Heart left ventricle (tissue), 16 donors: ENCODE measurements at regions not wholly inside any gene's neighbourhood (a gene's known extent, or its start where the extent isn't known, plus 50 kb on each side); places are given as distances from the start of the nearest gene placed in this dataset.

Experiments
- ATAC-seq, 4 donors: fragments of 200-7000 bp; cut with Tn5 transposase; one replicate each; pipeline ENCODE4 v1.9.1; 2020 to 2022; ENCODE audit warnings: moderate library complexity in 4 of 4, mild to moderate bottlenecking in 3 of 4, moderate number of reproducible peaks in 1 of 4
- DNase-seq, 5 donors: peaks; one replicate each; pipeline ENCODE4 v3.0.0-alpha.2; 2020
- H3K27ac ChIP-seq, 12 donors: fragments of 200-600 bp; sonication (generic) in 4 of 12; one replicate each; pipeline versions ENCODE4 v1.5.0 to v1.8.0; 2016 to 2022; ENCODE audit warnings: mild to moderate bottlenecking in 2 of 12
- H3K27me3 ChIP-seq, 9 donors: fragments of 200-600 bp; sonication (generic) in 2 of 9; one replicate each; pipeline versions ENCODE4 v1.5.1 to v1.8.0; 2016 to 2022; ENCODE audit warnings: mild to moderate bottlenecking in 3 of 9
- H3K36me3 ChIP-seq, 9 donors: fragments of 200-600 bp; sonication (generic) in 2 of 9; one replicate each; pipeline versions ENCODE4 v1.5.0 to v1.8.0; 2018 to 2022; ENCODE audit warnings: mild to moderate bottlenecking in 2 of 9
- H3K4me1 ChIP-seq, 12 donors: fragments of 200-600 bp; sonication (generic) in 4 of 12; one replicate each; pipeline versions ENCODE4 v1.5.0 to v1.8.0; 2016 to 2022; ENCODE audit warnings: mild to moderate bottlenecking in 3 of 12
- H3K4me3 ChIP-seq, 12 donors: fragments of 200-600 bp; sonication (generic) in 4 of 12; one replicate each; pipeline versions ENCODE4 v1.5.0 to v1.8.0; 2017 to 2022; ENCODE audit warnings: mild to moderate bottlenecking in 9 of 12, moderate library complexity in 4 of 12
- H3K9me3 ChIP-seq, 12 donors: fragments of 200-600 bp; sonication (generic) in 4 of 12; one replicate each; pipeline versions ENCODE4 v1.5.0 to v1.8.0; 2016 to 2022; ENCODE audit warnings: mild to moderate bottlenecking in 1 of 12
- POLR2A ChIP-seq, 2 donors: fragments of 450-650 bp; IDR thresholded peaks; one replicate each; pipeline ENCODE4 v1.6.1; 2017; ENCODE audit warnings: antibody characterized with exemption in 2 of 2, mild to moderate bottlenecking in 2 of 2, moderate library complexity in 2 of 2
- WGBS, 4 donors: extraction: QIAGEN DNeasy Blood & Tissue Kit in 2 of 4; methylation state at CpG; one replicate each; pipeline versions ENCODE4 v1.1.5 to v1.1.7; 2013 to 2018; 5-methylcytosine and 5-hydroxymethylcytosine counted together
- intact Hi-C, 10 donors: fragments of 100-400 bp; cut with DNase I; formaldehyde crosslinking; loops; one replicate each; pipeline versions ENCODE4 v1.11.1 to v1.14.2; 2022
- TF ChIP-seq, protein P1 (sequence below), 12 donors: fragments of 200-600 bp; sonication (generic) in 4 of 12; IDR thresholded peaks; one replicate each; pipeline versions ENCODE4 v1.5.0 to v1.8.0; 2018 to 2022; ENCODE audit warnings: antibody characterized with exemption in 12 of 12, mild to moderate bottlenecking in 5 of 12
- donor health status: ischemic (EF 13 %, LVEDD 7.1; RV severe dilation, severe dysfunction).
- donor health status: healthy with polysubstance abuse.
- donor health status: DM: no; HTN: yes; CAD: no.
- donor health status: DM: no; HTN: no; CAD: no.
- donor health status: ischemic (EF 25% LVEDD 6.9; RV normal size, moderate dysfunction).
- donor health status: ischemic (EF 25% LVEDD 5.7; RV mildly dilated, moderate dysfunction).
- donor health status: healthy.
- donor health status: DM: yes; HTN: yes; CAD: no.
- donor health status: ischemic (EF 35%, LVEDD 5.7; RV mildly dilated, moderate dysfunction).
- donor health status: nonischemic (EF 11% LVEDD 7.7; RV severe dilation, severe dysfunction).
- donor health status: DM: yes; HTN: yes; CAD: no.
- donor health status: PGD.
- donor health status: ischemic (EF 29% LVEDD 5.4; RV normal size, mild dysfunction).
- donor health status: nonischemic (EF 23%, LVEDD 6.1; RV moderate dilation, normal function).

DNA sequence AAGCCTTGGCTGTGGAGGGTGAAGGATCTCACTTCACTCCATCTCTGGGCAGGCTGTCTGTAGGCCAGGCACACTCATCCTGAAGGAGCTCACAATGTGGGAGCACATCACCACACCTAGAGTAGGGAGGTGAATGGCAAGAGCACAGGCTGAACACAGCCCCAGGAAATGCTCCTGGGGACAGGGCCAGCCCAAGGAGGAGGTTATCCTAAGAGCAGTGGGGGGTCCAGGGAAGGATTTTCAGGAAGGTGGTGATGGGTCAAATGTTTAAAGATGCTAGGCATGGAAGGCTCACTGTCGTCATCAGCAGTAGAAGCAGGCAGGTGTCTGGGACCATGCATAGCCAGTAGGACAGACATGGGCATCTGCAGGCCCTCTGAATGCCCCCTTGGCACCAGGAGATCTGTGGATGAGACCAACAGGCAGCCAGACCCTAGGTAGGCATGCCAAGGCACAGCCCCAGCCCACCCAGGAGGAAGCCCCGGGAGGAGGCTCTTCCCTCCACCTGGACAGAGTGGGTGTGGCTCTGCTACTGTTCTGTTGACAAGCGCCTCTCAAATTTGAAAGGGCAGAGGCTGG lies 91.7 kb upstream of the RAB6C start:
- DNase-seq = no peak
- H3K27ac ChIP-seq = no peak overlapping the region
- no peak for ATAC-seq
- no peak overlapping the region for H3K4me3 ChIP-seq
- H3K36me3 ChIP-seq = no peaks in the 10 kb centered on the region
- WGBS, 4 donors = 62 to 95% (median 82%) methylated on average over 2 to 3 of the region's 3 CpGs
- no peaks in the 10 kb centered on the region for H3K4me1 ChIP-seq
- TF ChIP-seq, protein P1, sequence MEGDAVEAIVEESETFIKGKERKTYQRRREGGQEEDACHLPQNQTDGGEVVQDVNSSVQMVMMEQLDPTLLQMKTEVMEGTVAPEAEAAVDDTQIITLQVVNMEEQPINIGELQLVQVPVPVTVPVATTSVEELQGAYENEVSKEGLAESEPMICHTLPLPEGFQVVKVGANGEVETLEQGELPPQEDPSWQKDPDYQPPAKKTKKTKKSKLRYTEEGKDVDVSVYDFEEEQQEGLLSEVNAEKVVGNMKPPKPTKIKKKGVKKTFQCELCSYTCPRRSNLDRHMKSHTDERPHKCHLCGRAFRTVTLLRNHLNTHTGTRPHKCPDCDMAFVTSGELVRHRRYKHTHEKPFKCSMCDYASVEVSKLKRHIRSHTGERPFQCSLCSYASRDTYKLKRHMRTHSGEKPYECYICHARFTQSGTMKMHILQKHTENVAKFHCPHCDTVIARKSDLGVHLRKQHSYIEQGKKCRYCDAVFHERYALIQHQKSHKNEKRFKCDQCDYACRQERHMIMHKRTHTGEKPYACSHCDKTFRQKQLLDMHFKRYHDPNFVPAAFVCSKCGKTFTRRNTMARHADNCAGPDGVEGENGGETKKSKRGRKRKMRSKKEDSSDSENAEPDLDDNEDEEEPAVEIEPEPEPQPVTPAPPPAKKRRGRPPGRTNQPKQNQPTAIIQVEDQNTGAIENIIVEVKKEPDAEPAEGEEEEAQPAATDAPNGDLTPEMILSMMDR (IDR thresholded peaks at IDR 0.05) = no peak
- no peak for TF ChIP-seq POLR2A (IDR thresholded peaks at IDR 0.05)
- intact Hi-C loops = loop anchor here in 1 of 10 donors (10.0 kb wide), 1 partner anchor 447 kb away; no protein-coding TSS in a partner anchor
- no peaks in the 10 kb centered on the region for H3K9me3 ChIP-seq
- peaks cover 0 to 8% (median 0%) of the 10 kb centered on the region in 9 donors for H3K27me3 ChIP-seq

DNA sequence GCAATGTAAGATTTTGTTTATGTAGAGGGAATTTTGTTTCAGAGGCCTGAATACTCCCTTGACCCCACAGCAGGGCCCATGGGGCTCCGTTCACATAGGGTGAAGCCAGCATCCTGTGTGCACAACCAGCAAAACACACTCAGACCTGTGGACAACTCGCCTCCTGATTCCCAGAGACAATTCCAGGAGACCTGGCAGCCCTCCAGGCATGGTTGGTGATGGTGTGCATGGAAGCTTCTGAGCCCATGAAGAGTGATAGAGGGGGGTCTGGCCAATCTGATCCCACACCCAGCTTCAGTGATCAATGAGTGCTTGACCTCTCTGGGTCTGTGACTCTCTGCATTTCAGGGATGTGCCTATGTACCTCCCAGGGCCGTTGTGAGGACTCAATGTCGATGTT lies 91.0 kb upstream of the RAB6C start:
- WGBS, 4 donors = 57 to 78% (median 73%) methylated on average over 4 of the region's 4 CpGs
- peak in 1 of 4 donors; percentile 8 for ATAC-seq
- Histone ChIP-seq H3K9me3 (no peaks in the 10 kb centered on the region), H3K27ac (no peak overlapping the region), H3K36me3 (no peaks in the 10 kb centered on the region), H3K27me3 (peaks cover 0 to 9% (median 0%) of the 10 kb centered on the region in 9 donors), H3K4me1 (no peaks in the 10 kb centered on the region), H3K4me3 (no peak overlapping the region)
- DNase-seq = no peak
- no peak for TF ChIP-seq POLR2A (IDR thresholded peaks at IDR 0.05)
- TF ChIP-seq, protein P1 (IDR thresholded peaks at IDR 0.05) = no peak
- intact Hi-C loops = loop anchor here in 1 of 10 donors (10.0 kb wide), 1 partner anchor 446 kb away; no protein-coding TSS in a partner anchor

DNA sequence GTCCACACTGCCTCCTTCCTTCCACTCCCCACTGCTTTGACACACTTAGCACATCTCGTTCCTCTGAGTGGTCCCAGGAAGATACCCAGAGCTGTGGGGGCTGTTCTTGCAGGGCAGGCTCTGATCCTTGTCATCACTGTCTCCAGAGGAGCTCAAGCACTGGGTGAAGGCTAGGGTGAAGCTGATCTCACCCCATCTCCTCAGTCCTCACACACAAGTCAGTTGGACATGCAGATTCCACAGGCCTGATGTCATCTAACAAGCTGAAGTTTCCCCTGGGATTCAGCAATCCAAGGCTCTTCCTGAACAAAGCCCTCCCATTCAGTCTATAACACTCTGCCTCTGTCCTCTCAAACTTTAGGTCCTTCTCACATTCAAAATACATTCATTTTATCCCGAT lies 90.6 kb upstream of the RAB6C start:
- ATAC-seq (peak in 3 of 4 donors; percentile 20 to 44 (median 31)), DNase-seq (no peak)
- Histone ChIP-seq H3K4me3 (no peak overlapping the region), H3K27ac (no peak overlapping the region), H3K36me3 (no peaks in the 10 kb centered on the region), H3K9me3 (no peaks in the 10 kb centered on the region), H3K4me1 (no peaks in the 10 kb centered on the region), H3K27me3 (peaks cover 0 to 12% (median 0%) of the 10 kb centered on the region in 9 donors)
- TF ChIP-seq, protein P1 (IDR thresholded peaks at IDR 0.05) = no peak
- no peak for TF ChIP-seq POLR2A (IDR thresholded peaks at IDR 0.05)
- intact Hi-C loops = loop anchor here in 1 of 10 donors (10.0 kb wide), 1 partner anchor 446 kb away; no protein-coding TSS in a partner anchor
- WGBS, 4 donors = 58 to 68% (median 61%) methylated on average over 2 of the region's 2 CpGs

DNA sequence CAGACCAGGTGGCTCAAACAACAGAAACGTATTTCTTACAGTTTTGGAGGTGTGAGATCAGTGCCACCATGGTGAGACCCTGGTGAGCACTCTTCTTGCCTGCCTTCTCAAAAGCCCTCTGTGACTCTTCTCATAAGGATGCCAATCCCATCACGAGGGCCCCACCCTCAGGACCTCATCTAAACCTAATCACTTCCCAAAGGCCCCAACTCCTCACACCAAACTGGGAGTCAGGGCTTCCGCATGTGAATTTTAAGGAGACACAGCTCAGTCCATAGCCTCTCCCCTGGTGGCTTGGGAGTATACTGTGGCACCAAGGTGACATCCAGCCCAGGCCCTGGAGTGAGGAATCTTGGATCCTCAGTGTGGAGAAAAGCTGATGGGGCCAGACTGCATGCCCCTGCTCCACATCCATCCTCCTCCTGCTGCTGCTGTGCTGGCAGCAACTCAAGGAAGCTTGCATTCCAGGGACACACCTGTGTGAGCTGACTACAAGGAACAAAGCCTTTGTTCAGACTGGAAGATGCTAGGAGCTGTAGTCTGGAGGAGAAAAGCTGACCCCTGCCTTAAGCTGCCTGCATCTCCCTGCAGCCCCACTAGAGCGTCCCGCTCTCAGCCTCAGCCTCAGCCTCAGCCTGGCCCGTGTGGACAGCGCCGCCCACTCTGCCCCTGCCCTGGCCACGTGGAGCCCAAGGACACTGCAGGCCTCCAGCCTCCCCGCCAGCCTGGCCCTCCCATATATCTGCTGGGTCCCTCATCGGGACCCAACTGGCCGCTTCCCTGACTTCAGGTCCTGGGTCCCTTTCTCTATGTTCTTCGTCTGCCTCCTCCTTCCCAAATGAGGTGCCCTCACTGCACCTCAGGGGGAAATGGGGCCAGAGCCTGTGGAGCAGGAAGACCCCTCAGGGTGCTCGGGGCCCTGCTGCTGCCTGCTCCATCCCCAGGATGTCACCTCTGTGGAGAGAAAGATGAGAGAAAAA lies 87.8 kb upstream of the RAB6C start:
- WGBS, 4 donors = 71 to 79% (median 73%) methylated on average over 9 to 14 of the region's 14 CpGs
- H3K27me3 ChIP-seq = peaks cover 0 to 9% (median 0%) of the 10 kb centered on the region in 9 donors
- ATAC-seq = no peak

More for the DNA sequence above, 87.8 kb upstream of the RAB6C start:
- no peak overlapping the region for H3K4me3 ChIP-seq
- no peak for TF ChIP-seq POLR2A (IDR thresholded peaks at IDR 0.05)
- TF ChIP-seq, protein P1 (IDR thresholded peaks at IDR 0.05) = no peak
- DNase-seq = no peak
- intact Hi-C loops = no loop called here
- no peaks in the 10 kb centered on the region for H3K4me1 ChIP-seq
- H3K36me3 ChIP-seq = no peaks in the 10 kb centered on the region
- H3K27ac ChIP-seq = no peak overlapping the region
- H3K9me3 ChIP-seq = no peaks in the 10 kb centered on the region
